ENCODE measurements at regions not wholly inside any gene's neighbourhood (a gene's known extent, or its start where the extent isn't known, plus 50 kb on each side); places are given as distances from the start of the nearest gene placed in this dataset.

DNA sequence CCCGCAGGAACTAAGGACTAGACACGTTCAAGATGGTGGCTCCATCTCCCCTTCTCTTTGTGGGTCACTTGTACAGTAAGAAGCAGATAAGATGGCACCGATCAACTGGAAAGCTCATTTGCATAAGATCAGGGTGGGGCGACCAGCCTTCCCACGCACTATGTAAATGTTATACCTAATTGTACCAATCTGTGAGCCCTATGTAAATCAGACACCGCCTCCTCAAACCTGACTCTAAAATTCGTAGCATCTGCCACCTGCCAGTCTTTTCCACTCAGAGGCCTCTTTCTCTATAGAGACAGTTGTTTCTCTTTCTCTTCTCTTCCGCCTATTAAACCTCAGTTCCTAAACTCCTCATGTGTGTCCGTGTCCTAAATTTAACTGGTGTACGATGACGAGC lies 324.5 kb downstream of the PHF14 start:
- Mint-ChIP-seq H3K36me3 (ENCODE audit: low read depth) (no peaks in the 10 kb centered on the region), H3K4me1 (ENCODE audit: low read depth) (no peaks in the 10 kb centered on the region), H3K27ac (no peak overlapping the region), H3K4me3 (no peak overlapping the region), H3K27me3 (ENCODE audit: insufficient read depth) (no peaks in the 10 kb centered on the region), H3K9me3 (no peaks in the 10 kb centered on the region)
- no peak for DNase-seq (ENCODE audit: low spot score)
- intact Hi-C loops (cut with micrococcal nuclease), result no loop called here

DNA sequence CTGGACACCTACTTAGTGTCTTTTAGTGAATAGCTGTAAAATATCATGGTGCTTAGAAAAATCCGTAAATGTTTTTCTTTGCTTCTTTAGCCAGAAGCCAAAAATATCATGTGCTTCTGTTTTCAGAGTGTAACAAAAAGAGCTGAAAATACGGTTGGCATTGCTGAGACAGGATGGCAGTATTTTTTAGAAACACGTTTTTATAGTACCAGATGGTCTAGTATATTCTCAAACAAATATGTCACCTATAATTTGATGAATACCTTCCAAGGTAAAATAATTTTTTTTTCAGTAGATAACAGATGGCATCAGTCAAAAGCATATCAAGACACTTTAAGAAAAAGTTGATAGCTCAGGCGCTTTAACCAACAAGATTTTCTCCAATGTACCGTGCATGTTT lies 326.6 kb downstream of the PHF14 start:
- intact Hi-C loops (cut with micrococcal nuclease), result no loop called here
- Mint-ChIP-seq H3K4me1 (ENCODE audit: low read depth) (no peaks in the 10 kb centered on the region), H3K36me3 (ENCODE audit: low read depth) (no peaks in the 10 kb centered on the region), H3K27ac (no peak overlapping the region), H3K27me3 (ENCODE audit: insufficient read depth) (peaks cover 2% of the 10 kb centered on the region), H3K9me3 (no peaks in the 10 kb centered on the region), H3K4me3 (no peak overlapping the region)
- no peak for DNase-seq (ENCODE audit: low spot score)

DNA sequence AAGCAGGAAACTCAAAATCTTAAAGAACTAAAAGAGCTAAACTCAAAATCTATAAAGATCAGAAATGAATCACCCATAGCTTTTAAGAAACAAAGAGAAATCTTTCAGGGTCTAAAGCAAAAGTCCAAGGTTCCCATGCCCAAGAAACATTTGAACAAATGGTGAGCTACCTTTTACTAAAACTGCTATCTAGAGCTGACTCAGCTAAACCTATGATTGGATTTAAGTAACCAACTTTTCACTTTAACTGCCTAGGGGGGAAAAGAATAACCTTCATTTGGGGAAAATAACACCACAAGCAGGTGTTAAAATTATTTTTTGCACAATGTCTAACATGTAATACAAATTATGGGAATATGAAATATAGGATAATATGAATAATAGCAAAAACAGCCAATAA lies 328.4 kb downstream of the PHF14 start:
- intact Hi-C loops (cut with micrococcal nuclease), result no loop called here
- H3K27me3 Mint-ChIP-seq (ENCODE audit: insufficient read depth), result peaks cover 2% of the 10 kb centered on the region
- no peaks in the 10 kb centered on the region for H3K4me1 Mint-ChIP-seq (ENCODE audit: low read depth)
- no peak for DNase-seq (ENCODE audit: low spot score)
- H3K4me3 Mint-ChIP-seq, result no peak overlapping the region
- no peaks in the 10 kb centered on the region for H3K9me3 Mint-ChIP-seq
- no peak overlapping the region for H3K27ac Mint-ChIP-seq
- no peaks in the 10 kb centered on the region for H3K36me3 Mint-ChIP-seq (ENCODE audit: low read depth)

DNA sequence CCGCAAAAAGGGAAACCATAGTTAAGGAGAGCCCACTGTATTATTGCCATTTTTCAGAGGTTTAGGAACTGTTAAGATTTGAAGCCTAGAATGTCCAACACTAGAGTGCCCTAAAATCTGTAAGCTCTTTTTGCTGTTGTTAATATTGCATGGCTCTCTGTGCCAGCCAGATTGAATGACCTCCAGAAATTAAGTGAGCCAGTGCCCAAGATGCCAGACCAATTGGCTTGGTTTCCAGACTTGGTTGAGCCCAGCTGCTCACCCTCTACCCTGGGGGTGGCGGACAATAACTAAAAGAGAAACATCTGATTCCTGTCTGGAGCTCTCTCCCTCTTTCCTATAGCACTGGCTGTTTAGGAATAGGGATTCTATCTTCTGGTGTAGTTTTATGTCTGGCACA lies 340.1 kb downstream of the PHF14 start:
- Mint-ChIP-seq H3K4me1 (ENCODE audit: low read depth) (no peaks in the 10 kb centered on the region), H3K4me3 (no peak overlapping the region), H3K27ac (no peak overlapping the region), H3K36me3 (ENCODE audit: low read depth) (no peaks in the 10 kb centered on the region), H3K27me3 (ENCODE audit: insufficient read depth) (no peaks in the 10 kb centered on the region), H3K9me3 (no peaks in the 10 kb centered on the region)
- intact Hi-C loops (cut with micrococcal nuclease), result no loop called here
- DNase-seq (ENCODE audit: low spot score), result no peak

DNA sequence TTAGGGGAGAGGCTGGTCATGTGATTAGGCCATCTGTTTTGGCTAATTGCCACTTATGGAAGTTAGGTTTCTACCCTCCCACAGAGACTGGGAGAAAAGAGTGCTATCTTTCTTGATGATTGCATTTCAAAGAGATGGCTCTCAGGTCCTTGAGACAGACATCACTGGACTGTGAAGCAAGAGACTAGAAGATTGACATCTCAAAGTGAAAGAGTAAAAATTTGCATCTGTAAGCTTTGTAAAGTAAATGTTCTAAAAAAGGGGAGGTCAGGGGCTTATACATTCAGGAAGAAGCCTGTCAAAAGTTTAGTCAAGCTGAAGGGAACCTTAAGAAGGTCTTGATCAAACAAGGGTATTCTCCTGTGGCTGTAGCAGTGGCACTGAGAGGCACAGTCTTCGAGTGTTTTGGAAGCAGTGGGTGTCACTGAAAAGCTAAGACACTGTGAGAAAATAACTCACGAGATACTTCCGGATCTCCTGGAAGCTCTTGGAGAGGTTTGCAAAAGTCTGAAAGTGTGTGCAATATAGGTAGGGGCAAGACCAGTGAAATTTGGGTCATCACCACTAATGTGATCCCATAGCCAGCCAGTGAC lies 342.1 kb downstream of the PHF14 start:
- H3K36me3 Mint-ChIP-seq (ENCODE audit: low read depth), result no peaks in the 10 kb centered on the region

DNA sequence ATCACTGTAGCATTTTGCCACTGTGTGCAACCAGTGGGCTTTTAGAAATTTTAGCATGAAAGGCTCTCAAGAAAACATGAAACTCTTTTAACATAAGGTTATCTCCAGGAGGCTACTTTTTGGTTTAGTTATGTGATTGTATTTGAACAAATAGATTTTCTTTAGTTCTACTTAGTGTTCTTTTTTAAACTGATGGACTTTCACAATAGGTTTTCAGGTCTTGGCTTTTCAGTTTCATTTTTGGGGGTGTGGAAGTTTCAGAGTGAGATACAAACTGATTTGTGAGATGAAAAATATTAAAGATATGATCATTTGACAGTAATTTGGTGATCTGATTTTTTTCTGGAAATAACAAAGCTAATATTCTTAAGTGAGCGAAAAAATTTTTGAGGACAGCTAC lies 344.1 kb downstream of the PHF14 start:
- H3K4me1 Mint-ChIP-seq (ENCODE audit: low read depth), result no peaks in the 10 kb centered on the region
- H3K27ac Mint-ChIP-seq, result no peak overlapping the region
- H3K4me3 Mint-ChIP-seq, result no peak overlapping the region
- H3K9me3 Mint-ChIP-seq, result no peaks in the 10 kb centered on the region
- DNase-seq (ENCODE audit: low spot score), result no peak
- H3K27me3 Mint-ChIP-seq (ENCODE audit: insufficient read depth), result no peaks in the 10 kb centered on the region
- intact Hi-C loops (cut with micrococcal nuclease), result loop anchor here (5.0 kb wide), 1 partner anchor 40 kb away; no protein-coding TSS in a partner anchor
- no peaks in the 10 kb centered on the region for H3K36me3 Mint-ChIP-seq (ENCODE audit: low read depth)

More for the DNA sequence above, 342.1 kb downstream of the PHF14 start:
- Mint-ChIP-seq H3K27ac (no peak overlapping the region), H3K4me3 (no peak overlapping the region), H3K27me3 (ENCODE audit: insufficient read depth) (no peaks in the 10 kb centered on the region), H3K4me1 (ENCODE audit: low read depth) (no peaks in the 10 kb centered on the region), H3K9me3 (no peaks in the 10 kb centered on the region)
- DNase-seq (ENCODE audit: low spot score), result no peak
- intact Hi-C loops (cut with micrococcal nuclease), result loop anchor here (5.0 kb wide), 1 partner anchor 42 kb away; no protein-coding TSS in a partner anchor

DNA sequence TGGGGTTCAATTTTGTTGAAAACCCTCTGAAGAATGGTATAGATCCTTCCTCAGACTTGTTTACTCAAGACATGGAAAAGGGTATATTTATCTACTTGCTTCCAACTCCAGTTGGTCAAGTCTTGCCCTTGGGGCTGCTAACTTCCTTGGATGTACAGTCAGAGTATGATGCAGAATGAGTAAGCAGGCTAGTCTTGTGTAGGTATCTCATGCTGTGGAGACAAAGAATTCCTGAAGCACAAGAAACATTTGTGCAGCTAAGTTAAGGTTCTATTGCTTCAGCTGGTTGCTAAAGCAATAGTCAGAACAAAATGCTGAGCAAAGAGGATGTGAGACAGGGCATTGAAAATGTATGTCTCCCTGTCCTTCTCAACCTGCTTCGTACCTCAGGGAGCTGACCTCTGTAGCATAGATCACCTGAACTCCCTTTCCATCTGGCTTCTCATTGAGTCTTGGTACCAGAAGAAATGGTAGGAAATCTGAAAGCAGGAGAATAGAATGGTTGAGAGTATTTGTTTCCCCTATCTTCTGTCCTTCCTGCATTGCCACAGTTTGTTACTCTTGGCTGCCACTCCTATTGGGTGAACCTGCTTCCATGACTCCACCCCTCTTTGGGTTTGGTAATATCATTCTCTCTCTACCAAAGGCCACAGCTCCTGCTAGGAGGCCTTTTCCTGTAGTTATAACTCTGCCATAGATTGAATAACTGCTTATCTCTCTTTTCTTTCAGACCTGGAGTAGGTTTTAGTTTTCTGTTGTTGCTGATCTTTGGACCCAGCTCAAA lies 346.0 kb downstream of the PHF14 start:
- Mint-ChIP-seq H3K36me3 (ENCODE audit: low read depth) (no peaks in the 10 kb centered on the region), H3K4me3 (no peak overlapping the region)
- intact Hi-C loops (cut with micrococcal nuclease), result loop anchor here (5.0 kb wide), 1 partner anchor 38 kb away; no protein-coding TSS in a partner anchor

More for the DNA sequence above, 346.0 kb downstream of the PHF14 start:
- Mint-ChIP-seq H3K27ac (no peak overlapping the region), H3K27me3 (ENCODE audit: insufficient read depth) (no peaks in the 10 kb centered on the region), H3K4me1 (ENCODE audit: low read depth) (no peaks in the 10 kb centered on the region), H3K9me3 (no peaks in the 10 kb centered on the region)
- DNase-seq (ENCODE audit: low spot score), result no peak

Measured in activated T-helper 1 cell treated with anti-CD3 and anti-CD28 coated beads, Interleukin-12 subunit alpha, Interleukin-12 subunit beta, Interleukin-2, Interleukin-4 antibody, amounts not matched to agents 30 ng/mL and 10 ng/mL and 1 ng/mL, durations not matched to agents 14 hours and 24 hours and 36 hours (primary cell).